Astrocyte (in vitro differentiated cells and primary cell): ENCODE measurements at regions not wholly inside any gene's neighbourhood (a gene's known extent, or its start where the extent isn't known, plus 50 kb on each side); places are given as distances from the start of the nearest gene placed in this dataset.

Experiments
- EZH2 ChIP-seq: IDR thresholded peaks from 2 replicates; pipeline ENCODE4 v1.6.1; 2012; ENCODE audit warnings: mild to moderate bottlenecking, low read length, inconsistent platforms; ENCODE audit not compliant: insufficient read depth
- TF ChIP-seq, protein P1 (sequence below): IDR thresholded peaks from 2 replicates; pipeline ENCODE4 v1.5.1; 2011; ENCODE audit warnings: low read depth, mild to moderate bottlenecking, inconsistent platforms, low read length, moderate library complexity; ENCODE audit not compliant: insufficient read depth

DNA sequence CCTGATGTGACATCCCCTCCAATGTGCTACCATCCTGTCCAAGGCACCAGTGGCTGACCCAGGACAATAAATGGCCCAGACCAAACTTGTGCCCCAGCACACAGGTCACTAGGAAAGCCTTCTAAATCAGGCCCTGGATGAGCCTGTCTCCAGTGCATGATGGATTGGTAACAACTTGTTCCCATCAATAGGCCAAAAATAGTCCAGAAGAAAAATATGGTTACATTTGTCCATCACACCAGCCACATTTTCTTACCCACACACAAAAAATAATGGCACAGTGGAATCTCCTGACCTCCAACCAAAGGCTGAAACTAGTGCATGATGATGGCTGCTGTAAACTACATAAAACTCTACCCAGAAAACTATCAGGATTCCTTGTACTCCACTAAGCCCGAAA is 228.4 kb downstream of the SPTSSA start:
- TF ChIP-seq, protein P1, sequence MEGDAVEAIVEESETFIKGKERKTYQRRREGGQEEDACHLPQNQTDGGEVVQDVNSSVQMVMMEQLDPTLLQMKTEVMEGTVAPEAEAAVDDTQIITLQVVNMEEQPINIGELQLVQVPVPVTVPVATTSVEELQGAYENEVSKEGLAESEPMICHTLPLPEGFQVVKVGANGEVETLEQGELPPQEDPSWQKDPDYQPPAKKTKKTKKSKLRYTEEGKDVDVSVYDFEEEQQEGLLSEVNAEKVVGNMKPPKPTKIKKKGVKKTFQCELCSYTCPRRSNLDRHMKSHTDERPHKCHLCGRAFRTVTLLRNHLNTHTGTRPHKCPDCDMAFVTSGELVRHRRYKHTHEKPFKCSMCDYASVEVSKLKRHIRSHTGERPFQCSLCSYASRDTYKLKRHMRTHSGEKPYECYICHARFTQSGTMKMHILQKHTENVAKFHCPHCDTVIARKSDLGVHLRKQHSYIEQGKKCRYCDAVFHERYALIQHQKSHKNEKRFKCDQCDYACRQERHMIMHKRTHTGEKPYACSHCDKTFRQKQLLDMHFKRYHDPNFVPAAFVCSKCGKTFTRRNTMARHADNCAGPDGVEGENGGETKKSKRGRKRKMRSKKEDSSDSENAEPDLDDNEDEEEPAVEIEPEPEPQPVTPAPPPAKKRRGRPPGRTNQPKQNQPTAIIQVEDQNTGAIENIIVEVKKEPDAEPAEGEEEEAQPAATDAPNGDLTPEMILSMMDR, result no peak
- no peak for TF ChIP-seq EZH2
